Kidney (tissue), 13 donors: ENCODE measurements at regions not wholly inside any gene's neighbourhood (a gene's known extent, or its start where the extent isn't known, plus 50 kb on each side); places are given as distances from the start of the nearest gene placed in this dataset.

Experiments
- DNase-seq, 5 donors: peaks; one replicate each; pipeline ENCODE4 v3.0.0-alpha.2; 2013 to 2020
- FAIRE-seq: peaks from 2 replicates; lab custom pipeline; 2012; peaks lifted over from hg19 to GRCh38; lab: Jason Lieb, UNC
- H3K27ac ChIP-seq, 2 donors: one replicate each; pipeline ENCODE4 v1.7.0; 2013; ENCODE audit warnings: low read depth in 2 of 2, low read length in 2 of 2, inconsistent platforms in 1 of 2
- H3K27me3 ChIP-seq: one replicate; pipeline ENCODE4 v1.7.1; 2013; ENCODE audit warnings: low read length, inconsistent platforms; ENCODE audit not compliant: control insufficient read depth, insufficient read depth
- H3K36me3 ChIP-seq, 3 donors: one replicate each; pipeline versions ENCODE4 v1.7.0 to v1.7.1; 2013; ENCODE audit warnings: low read length in 3 of 3, control low read depth in 1 of 3, inconsistent platforms in 1 of 3; ENCODE audit not compliant: insufficient read depth in 3 of 3, control insufficient read depth in 2 of 3
- H3K4me1 ChIP-seq, 3 donors: one replicate each; pipeline versions ENCODE4 v1.7.0 to v1.7.1; 2013; ENCODE audit warnings: low read length in 3 of 3, inconsistent platforms in 1 of 3, low read depth in 1 of 3; ENCODE audit not compliant: control insufficient read depth in 2 of 3, insufficient read depth in 2 of 3
- H3K4me3 ChIP-seq, 3 donors: one replicate each; pipeline versions ENCODE4 v1.7.0 to v1.8.1; 2013; ENCODE audit warnings: low read length in 3 of 3, control low read depth in 1 of 3, inconsistent platforms in 1 of 3
- H3K9ac ChIP-seq, 3 donors: one replicate each; pipeline versions ENCODE4 v1.7.0 to v1.7.1; 2013; ENCODE audit warnings: low read length in 3 of 3, control low read depth in 1 of 3, inconsistent platforms in 1 of 3
- H3K9me3 ChIP-seq, 3 donors: one replicate each; pipeline versions ENCODE4 v1.7.0 to v1.7.1; 2013; ENCODE audit warnings: low read length in 3 of 3, control low read depth in 1 of 3, inconsistent platforms in 1 of 3; ENCODE audit not compliant: control insufficient read depth in 2 of 3, insufficient read depth in 1 of 3
- intact Hi-C: fragments of 100-400 bp; cut with DNase I; formaldehyde crosslinking; loops from one replicate; pipeline ENCODE4 v1.11.1; 2022
- TF ChIP-seq, protein P1 (sequence below): IDR thresholded peaks from 3 replicates; pipeline ENCODE4 v1.5.1; 2012; ENCODE audit warnings: mild to moderate bottlenecking, moderate library complexity, borderline replicate concordance; ENCODE audit not compliant: insufficient read depth; ENCODE audit errors: extremely low read depth
- donor health status: control.
- donor health status: control.
- donor health status: control.
- donor health status: control.
- donor health status: control.
- donor health status: DM: yes; HTN: yes; CAD: no.
- donor health status: Normal renal cell carcinoma (clear cell type).

GRCh38 chr12:47585507-47585906 is 120.3 kb downstream of the RPAP3 start:
- Histone ChIP-seq H3K9ac (no peak overlapping the region), H3K4me3 (no peak overlapping the region), H3K27me3 (no peaks in the 10 kb centered on the region), H3K27ac (no peak overlapping the region), H3K36me3 (no peaks in the 10 kb centered on the region), H3K4me1 (peaks cover 0 to 6% (median 0%) of the 10 kb centered on the region in 3 donors), H3K9me3 (no peaks in the 10 kb centered on the region)
- TF ChIP-seq, protein P1, sequence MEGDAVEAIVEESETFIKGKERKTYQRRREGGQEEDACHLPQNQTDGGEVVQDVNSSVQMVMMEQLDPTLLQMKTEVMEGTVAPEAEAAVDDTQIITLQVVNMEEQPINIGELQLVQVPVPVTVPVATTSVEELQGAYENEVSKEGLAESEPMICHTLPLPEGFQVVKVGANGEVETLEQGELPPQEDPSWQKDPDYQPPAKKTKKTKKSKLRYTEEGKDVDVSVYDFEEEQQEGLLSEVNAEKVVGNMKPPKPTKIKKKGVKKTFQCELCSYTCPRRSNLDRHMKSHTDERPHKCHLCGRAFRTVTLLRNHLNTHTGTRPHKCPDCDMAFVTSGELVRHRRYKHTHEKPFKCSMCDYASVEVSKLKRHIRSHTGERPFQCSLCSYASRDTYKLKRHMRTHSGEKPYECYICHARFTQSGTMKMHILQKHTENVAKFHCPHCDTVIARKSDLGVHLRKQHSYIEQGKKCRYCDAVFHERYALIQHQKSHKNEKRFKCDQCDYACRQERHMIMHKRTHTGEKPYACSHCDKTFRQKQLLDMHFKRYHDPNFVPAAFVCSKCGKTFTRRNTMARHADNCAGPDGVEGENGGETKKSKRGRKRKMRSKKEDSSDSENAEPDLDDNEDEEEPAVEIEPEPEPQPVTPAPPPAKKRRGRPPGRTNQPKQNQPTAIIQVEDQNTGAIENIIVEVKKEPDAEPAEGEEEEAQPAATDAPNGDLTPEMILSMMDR: peak; percentile 1
- FAIRE-seq: no peak
- intact Hi-C loops: no loop called here
- DNase-seq: no peak

DNA sequence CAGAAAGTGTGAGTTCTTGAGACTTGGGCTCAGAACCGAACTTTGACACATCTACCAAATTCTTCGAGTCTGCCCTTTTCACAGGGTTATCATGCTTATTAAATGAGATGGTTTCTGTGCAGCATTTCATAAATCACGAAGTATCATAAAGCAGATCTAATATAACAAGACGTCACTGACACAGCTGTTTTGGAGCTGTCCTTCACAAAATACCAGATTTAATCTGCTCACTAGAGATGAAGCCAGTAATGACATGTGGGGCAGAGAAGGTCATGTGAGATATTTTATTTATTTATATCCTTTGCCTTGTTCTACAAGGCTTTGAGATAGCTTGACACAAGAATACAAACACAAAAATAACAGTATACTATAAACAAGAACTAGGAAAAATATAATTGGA is 127.0 kb downstream of the RPAP3 start:
- no peaks in the 10 kb centered on the region for H3K27me3 ChIP-seq
- no peak for FAIRE-seq
- H3K9ac ChIP-seq: no peak overlapping the region
- intact Hi-C loops: no loop called here
- H3K27ac ChIP-seq: no peak overlapping the region
- H3K36me3 ChIP-seq: no peaks in the 10 kb centered on the region
- TF ChIP-seq, protein P1: no peak
- H3K9me3 ChIP-seq: no peaks in the 10 kb centered on the region
- no peak overlapping the region for H3K4me3 ChIP-seq
- no peak for DNase-seq
- no peaks in the 10 kb centered on the region for H3K4me1 ChIP-seq

DNA sequence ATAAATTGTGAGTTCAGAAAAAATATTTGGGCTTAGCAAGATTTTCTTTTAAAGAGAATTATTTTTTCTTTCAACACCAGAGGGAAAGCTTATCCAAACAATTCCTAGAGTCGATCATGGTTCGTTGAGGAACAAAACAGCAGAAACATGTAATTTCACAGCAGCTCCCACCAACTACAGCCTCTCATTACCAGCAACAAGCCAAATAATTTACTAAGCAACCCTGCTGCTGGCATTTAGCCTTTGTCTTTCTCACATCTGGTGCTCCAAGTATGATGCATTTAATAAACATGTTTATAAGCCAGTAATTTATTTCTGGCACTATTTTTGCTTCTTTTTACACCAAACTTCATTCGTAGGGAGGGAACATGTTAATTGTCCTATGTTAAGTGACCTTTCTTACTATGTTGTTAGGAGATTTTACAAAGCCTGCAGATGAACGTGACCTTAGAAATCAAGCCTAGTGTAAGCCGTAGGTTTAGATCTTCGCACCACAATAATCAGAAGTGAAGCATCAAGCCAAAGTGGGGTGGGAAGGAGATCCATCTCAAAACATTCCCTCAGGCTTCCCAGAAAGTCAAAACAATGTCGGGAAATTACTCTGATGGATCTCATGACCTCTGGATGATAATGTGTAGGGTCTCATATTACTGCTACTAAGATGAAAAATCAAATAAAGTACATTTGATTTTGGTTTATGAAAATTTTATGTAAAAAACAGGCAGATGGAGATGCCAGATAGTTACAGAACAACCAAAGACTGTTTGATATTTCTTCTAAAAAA is 128.4 kb downstream of the RPAP3 start:
- FAIRE-seq (no peak), DNase-seq (peak in 1 of 5 donors; percentile 27)
- H3K9ac ChIP-seq: no peak overlapping the region
- no peaks in the 10 kb centered on the region for H3K9me3 ChIP-seq
- H3K27ac ChIP-seq: no peak overlapping the region
- H3K36me3 ChIP-seq: no peaks in the 10 kb centered on the region
- H3K4me3 ChIP-seq: no peak overlapping the region
- intact Hi-C loops: no loop called here
- no peaks in the 10 kb centered on the region for H3K4me1 ChIP-seq
- no peaks in the 10 kb centered on the region for H3K27me3 ChIP-seq
- TF ChIP-seq, protein P1: no peak
